T-helper 2 cell treated with Interferon-gamma antibody and Interleukin-4, amounts not matched to agents 5 μg/mL and 100 μg/mL, for 36 hours (primary cell): ENCODE measurements at regions not wholly inside any gene's neighbourhood (a gene's known extent, or its start where the extent isn't known, plus 50 kb on each side); places are given as distances from the start of the nearest gene placed in this dataset.

Experiments used
- DNase-seq: peaks from one replicate; pipeline ENCODE4 v3.0.0; 2021; ENCODE audit warnings: low spot score
- H3K27ac Mint-ChIP-seq: one replicate; pipeline ENCODE4 v1.8.0; 2021; ENCODE audit warnings: mild to moderate bottlenecking, mixed read lengths
- H3K27me3 Mint-ChIP-seq: one replicate; pipeline ENCODE4 v1.8.0; 2021; ENCODE audit warnings: low read depth, mixed read lengths
- H3K36me3 Mint-ChIP-seq: one replicate; pipeline ENCODE4 v1.8.0; 2021; ENCODE audit warnings: low read depth, mixed read lengths
- H3K4me1 Mint-ChIP-seq: one replicate; pipeline ENCODE4 v1.8.0; 2021; ENCODE audit warnings: low read depth, mixed read lengths
- H3K4me3 Mint-ChIP-seq: one replicate; pipeline ENCODE4 v1.8.0; 2022; ENCODE audit warnings: mild to moderate bottlenecking, moderate library complexity, mixed read lengths
- H3K9me3 Mint-ChIP-seq: one replicate; pipeline ENCODE4 v1.8.0; 2021; ENCODE audit warnings: mixed read lengths

- H3K9me3 Mint-ChIP-seq = peaks cover 7% of the 10 kb centered on the region
- H3K4me3 Mint-ChIP-seq = no peak overlapping the region
Measured at GRCh38 chr5:97628807-97629206, 445.8 kb upstream of the RIOK2 start.

GRCh38 chr5:97629276-97629675 is 446.2 kb upstream of the RIOK2 start:
- Mint-ChIP-seq H3K4me1 (no peaks in the 10 kb centered on the region), H3K36me3 (no peaks in the 10 kb centered on the region), H3K27me3 (no peaks in the 10 kb centered on the region), H3K9me3 (peaks cover 7% of the 10 kb centered on the region), H3K27ac (no peak overlapping the region), H3K4me3 (no peak overlapping the region)
- DNase-seq = no peak

More at GRCh38 chr5:97628807-97629206, 445.8 kb upstream of the RIOK2 start:
- Mint-ChIP-seq H3K27ac (no peak overlapping the region), H3K27me3 (no peaks in the 10 kb centered on the region), H3K36me3 (no peaks in the 10 kb centered on the region), H3K4me1 (no peaks in the 10 kb centered on the region)
- DNase-seq = no peak

- Mint-ChIP-seq H3K27ac (no peak overlapping the region), H3K9me3 (peaks cover 7% of the 10 kb centered on the region), H3K36me3 (no peaks in the 10 kb centered on the region), H3K27me3 (no peaks in the 10 kb centered on the region), H3K4me1 (no peaks in the 10 kb centered on the region), H3K4me3 (no peak overlapping the region)
- DNase-seq = no peak
Measured at GRCh38 chr5:97635553-97635952, 452.5 kb upstream of the RIOK2 start.

GRCh38 chr5:97636766-97637165 is 453.7 kb upstream of the RIOK2 start:
- Mint-ChIP-seq H3K4me1 (no peaks in the 10 kb centered on the region), H3K27me3 (no peaks in the 10 kb centered on the region), H3K4me3 (no peak overlapping the region), H3K36me3 (no peaks in the 10 kb centered on the region), H3K9me3 (peaks cover 4% of the 10 kb centered on the region), H3K27ac (no peak overlapping the region)
- DNase-seq = no peak

- Mint-ChIP-seq H3K36me3 (no peaks in the 10 kb centered on the region), H3K27ac (no peak overlapping the region), H3K4me3 (no peak overlapping the region), H3K9me3 (peaks cover 4% of the 10 kb centered on the region), H3K27me3 (no peaks in the 10 kb centered on the region), H3K4me1 (no peaks in the 10 kb centered on the region)
- no peak for DNase-seq
Measured at GRCh38 chr5:97641081-97641480, 458.0 kb upstream of the RIOK2 start.

- Mint-ChIP-seq H3K36me3 (no peaks in the 10 kb centered on the region), H3K27ac (no peak overlapping the region), H3K27me3 (no peaks in the 10 kb centered on the region), H3K9me3 (peaks cover 4% of the 10 kb centered on the region), H3K4me3 (no peak overlapping the region), H3K4me1 (no peaks in the 10 kb centered on the region)
- DNase-seq = no peak
Measured at GRCh38 chr5:97644206-97644605, 461.2 kb upstream of the RIOK2 start.

- Mint-ChIP-seq H3K4me1 (no peaks in the 10 kb centered on the region), H3K27ac (no peak overlapping the region)
Measured at GRCh38 chr5:97644896-97645295, 461.8 kb upstream of the RIOK2 start.

GRCh38 chr5:97657239-97657638 is 474.2 kb upstream of the RIOK2 start:
- no peak overlapping the region for H3K27ac Mint-ChIP-seq
- DNase-seq = no peak
- H3K4me3 Mint-ChIP-seq = no peak overlapping the region
- no peaks in the 10 kb centered on the region for H3K4me1 Mint-ChIP-seq
- H3K9me3 Mint-ChIP-seq = no peaks in the 10 kb centered on the region
- no peaks in the 10 kb centered on the region for H3K27me3 Mint-ChIP-seq
- no peaks in the 10 kb centered on the region for H3K36me3 Mint-ChIP-seq

More at GRCh38 chr5:97644896-97645295, 461.8 kb upstream of the RIOK2 start:
- no peak overlapping the region for H3K4me3 Mint-ChIP-seq
- DNase-seq = no peak
- no peaks in the 10 kb centered on the region for H3K27me3 Mint-ChIP-seq
- peaks cover 4% of the 10 kb centered on the region for H3K9me3 Mint-ChIP-seq
- no peaks in the 10 kb centered on the region for H3K36me3 Mint-ChIP-seq

GRCh38 chr5:97658116-97658900 is 475.3 kb upstream of the RIOK2 start:
- H3K36me3 Mint-ChIP-seq = no peaks in the 10 kb centered on the region
- H3K27ac Mint-ChIP-seq = no peak overlapping the region
- H3K4me3 Mint-ChIP-seq = no peak overlapping the region
- no peaks in the 10 kb centered on the region for H3K4me1 Mint-ChIP-seq
- H3K9me3 Mint-ChIP-seq = no peaks in the 10 kb centered on the region
- no peaks in the 10 kb centered on the region for H3K27me3 Mint-ChIP-seq
- no peak for DNase-seq

GRCh38 chr5:97666783-97667182 is 483.7 kb upstream of the RIOK2 start:
- DNase-seq = no peak
- no peak overlapping the region for H3K27ac Mint-ChIP-seq
- no peaks in the 10 kb centered on the region for H3K36me3 Mint-ChIP-seq
- H3K27me3 Mint-ChIP-seq = no peaks in the 10 kb centered on the region
- no peaks in the 10 kb centered on the region for H3K9me3 Mint-ChIP-seq
- H3K4me1 Mint-ChIP-seq = no peaks in the 10 kb centered on the region
- no peak overlapping the region for H3K4me3 Mint-ChIP-seq

- DNase-seq = no peak
- H3K4me1 Mint-ChIP-seq = no peaks in the 10 kb centered on the region
- H3K36me3 Mint-ChIP-seq = no peaks in the 10 kb centered on the region
- H3K4me3 Mint-ChIP-seq = no peak overlapping the region
- H3K27ac Mint-ChIP-seq = no peak overlapping the region
- H3K27me3 Mint-ChIP-seq = no peaks in the 10 kb centered on the region
- no peaks in the 10 kb centered on the region for H3K9me3 Mint-ChIP-seq
Measured at GRCh38 chr5:97670447-97670846, 487.4 kb upstream of the RIOK2 start.

GRCh38 chr5:97676608-97677007 is 493.6 kb upstream of the RIOK2 start:
- Mint-ChIP-seq H3K4me1 (no peaks in the 10 kb centered on the region), H3K27ac (no peak overlapping the region), H3K9me3 (peaks cover 5% of the 10 kb centered on the region), H3K27me3 (no peaks in the 10 kb centered on the region), H3K4me3 (no peak overlapping the region), H3K36me3 (no peaks in the 10 kb centered on the region)
- DNase-seq = no peak

GRCh38 chr5:97694091-97694490 is 511.0 kb upstream of the RIOK2 start:
- Mint-ChIP-seq H3K36me3 (no peaks in the 10 kb centered on the region), H3K4me3 (no peak overlapping the region), H3K4me1 (no peaks in the 10 kb centered on the region), H3K9me3 (no peaks in the 10 kb centered on the region), H3K27ac (no peak overlapping the region), H3K27me3 (no peaks in the 10 kb centered on the region)
- no peak for DNase-seq

GRCh38 chr5:97714424-97714823 is 531.4 kb upstream of the RIOK2 start:
- H3K27me3 Mint-ChIP-seq = no peaks in the 10 kb centered on the region
- DNase-seq = no peak
- no peaks in the 10 kb centered on the region for H3K9me3 Mint-ChIP-seq
- no peak overlapping the region for H3K27ac Mint-ChIP-seq
- no peaks in the 10 kb centered on the region for H3K36me3 Mint-ChIP-seq
- H3K4me1 Mint-ChIP-seq = no peaks in the 10 kb centered on the region
- H3K4me3 Mint-ChIP-seq = no peak overlapping the region

- Mint-ChIP-seq H3K27ac (no peak overlapping the region), H3K36me3 (no peaks in the 10 kb centered on the region), H3K4me1 (no peaks in the 10 kb centered on the region), H3K9me3 (peaks cover 7% of the 10 kb centered on the region), H3K27me3 (no peaks in the 10 kb centered on the region), H3K4me3 (no peak overlapping the region)
- no peak for DNase-seq
Measured at GRCh38 chr5:97726106-97726505, 543.1 kb upstream of the RIOK2 start.
